Trophoblast cell (in vitro differentiated cells and primary cell): ENCODE measurements at regions not wholly inside any gene's neighbourhood (a gene's known extent, or its start where the extent isn't known, plus 50 kb on each side); places are given as distances from the start of the nearest gene placed in this dataset.
"Not testable (repeated sequence)": the region's sequence is repeated elsewhere in the genome, so short reads cannot be mapped to it uniquely, and the experiment has no call there.

Source experiments
- DNase-seq, 2 donors: peaks; one replicate each; pipeline ENCODE4 v3.0.0-alpha.2; 2016
- H2AFZ ChIP-seq: 2 replicates; pipeline ENCODE4 v1.6.1; 2013; ENCODE audit warnings: low read length, moderate library complexity, mild to moderate bottlenecking; ENCODE audit not compliant: insufficient read depth, poor library complexity
- H2AK5ac ChIP-seq: 2 replicates; pipeline ENCODE4 v1.6.1; 2013; ENCODE audit warnings: mild to moderate bottlenecking, low read length
- H2BK120ac ChIP-seq: 2 replicates; pipeline ENCODE4 v1.6.1; 2013; ENCODE audit warnings: low read length, mild to moderate bottlenecking, moderate library complexity; ENCODE audit not compliant: insufficient read depth, poor library complexity
- H2BK12ac ChIP-seq: 2 replicates; pipeline ENCODE4 v1.6.1; 2013; ENCODE audit warnings: mild to moderate bottlenecking, low read length, moderate library complexity
- H2BK5ac ChIP-seq: 2 replicates; pipeline ENCODE4 v1.6.1; 2013; ENCODE audit warnings: low read length, low read depth, moderate library complexity, mild to moderate bottlenecking; ENCODE audit not compliant: poor library complexity
- H3K14ac ChIP-seq: 2 replicates; pipeline ENCODE4 v1.6.1; 2013; ENCODE audit warnings: mild to moderate bottlenecking, low read length
- H3K18ac ChIP-seq: 2 replicates; pipeline ENCODE4 v1.6.1; 2013; ENCODE audit warnings: mild to moderate bottlenecking, low read length
- H3K23ac ChIP-seq: 2 replicates; pipeline ENCODE4 v1.6.1; 2013; ENCODE audit warnings: low read length
- H3K27ac ChIP-seq: 2 replicates; pipeline ENCODE4 v1.5.1; 2013; ENCODE audit warnings: low read depth, mild to moderate bottlenecking, inconsistent platforms, low read length, moderate library complexity
- H3K27me3 ChIP-seq: 2 replicates; pipeline ENCODE4 v1.6.1; 2013; ENCODE audit warnings: inconsistent platforms, mild to moderate bottlenecking, low read length, moderate library complexity; ENCODE audit not compliant: insufficient read depth
- H3K36me3 ChIP-seq, 2 experiments: 1 replicate in 1 of 2; 2 replicates in 1 of 2; pipeline ENCODE4 v1.6.1; 2013; ENCODE audit warnings: low read length in 2 of 2, mild to moderate bottlenecking in 2 of 2, moderate library complexity in 1 of 2; ENCODE audit not compliant: insufficient read depth in 2 of 2, control insufficient read depth in 1 of 2
- H3K4ac ChIP-seq: 2 replicates; pipeline ENCODE4 v1.6.1; 2013; ENCODE audit warnings: low read depth, mild to moderate bottlenecking, low read length, moderate library complexity
- H3K4me1 ChIP-seq, 2 experiments: 1 replicate in 1 of 2; 2 replicates in 1 of 2; pipeline ENCODE4 v1.6.1; 2013; ENCODE audit warnings: low read length in 2 of 2, mild to moderate bottlenecking in 2 of 2, moderate library complexity in 1 of 2; ENCODE audit not compliant: insufficient read depth in 2 of 2, control insufficient read depth in 1 of 2
- H3K4me2 ChIP-seq: 2 replicates; pipeline ENCODE4 v1.6.1; 2013; ENCODE audit warnings: inconsistent platforms, mild to moderate bottlenecking, low read length, moderate library complexity
- H3K4me3 ChIP-seq: 2 replicates; pipeline ENCODE4 v1.5.1; 2013; ENCODE audit warnings: mild to moderate bottlenecking, low read depth, low read length, inconsistent platforms
- H3K79me1 ChIP-seq: one replicate; pipeline ENCODE4 v1.6.1; 2013; ENCODE audit warnings: low read length
- H3K79me2 ChIP-seq: 2 replicates; pipeline ENCODE4 v1.6.1; 2013; ENCODE audit warnings: low read length, mild to moderate bottlenecking; ENCODE audit not compliant: control insufficient read depth, insufficient read depth, poor library complexity
- H3K9ac ChIP-seq: 2 replicates; pipeline ENCODE4 v1.6.1; 2013; ENCODE audit warnings: mild to moderate bottlenecking, low read length
- H3K9me3 ChIP-seq: 2 replicates; pipeline ENCODE4 v1.6.1; 2013; ENCODE audit warnings: low read depth, mild to moderate bottlenecking, control low read depth, inconsistent platforms, low read length; ENCODE audit not compliant: insufficient read depth
- H4K12ac ChIP-seq: 2 replicates; pipeline ENCODE4 v1.6.1; 2013; ENCODE audit warnings: low read depth, mild to moderate bottlenecking, low read length, moderate library complexity
- H4K8ac ChIP-seq: 2 replicates; pipeline ENCODE4 v1.6.1; 2013; ENCODE audit warnings: low read depth, mild to moderate bottlenecking, low read length, moderate library complexity
- H4K91ac ChIP-seq: one replicate; pipeline ENCODE4 v1.6.1; 2013; ENCODE audit warnings: low read depth, mild to moderate bottlenecking, low read length, moderate library complexity
- WGBS: extraction: QIAGEN DNeasy Blood & Tissue Kit; methylation state at CpG from one replicate; pipeline ENCODE4 v1.1.7; 2013; ENCODE audit warnings: missing lambda C conversion rate; ENCODE audit not compliant: insufficient read length, insufficient coverage; ENCODE audit errors: extremely low coverage; 5-methylcytosine and 5-hydroxymethylcytosine counted together

DNA sequence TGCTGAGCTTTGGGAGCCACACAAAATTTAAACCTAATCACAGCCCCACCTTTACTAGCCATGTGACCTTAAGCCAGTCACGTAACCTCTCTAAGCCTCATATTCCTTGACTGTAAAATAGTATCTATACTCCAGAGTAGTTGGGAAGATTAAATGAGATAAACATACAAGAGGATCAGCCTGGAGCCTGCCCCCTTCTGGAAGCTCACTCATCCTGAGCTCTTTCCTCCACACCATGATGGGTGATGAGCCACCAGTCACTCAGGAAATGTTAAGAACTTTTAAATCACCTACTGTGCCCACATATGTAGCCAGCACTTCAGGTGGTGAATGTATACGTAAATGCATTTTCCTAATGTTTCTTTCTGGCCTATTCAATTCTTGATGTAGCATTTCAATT lies 195.9 kb upstream of the DDX18 start:
- Histone ChIP-seq H3K4me3 (no peak overlapping the region), H3K18ac (no peak overlapping the region), H3K27ac (no peak overlapping the region), H2AFZ (no peak overlapping the region), H3K4me2 (no peak overlapping the region), H3K79me2 (no peaks in the 10 kb centered on the region), H4K91ac (no peak overlapping the region), H3K9ac (no peak overlapping the region), H2BK12ac (no peak overlapping the region), H3K9me3 (no peaks in the 10 kb centered on the region), H3K4me1 (no peaks in the 10 kb centered on the region), H4K12ac (no peak overlapping the region), H4K8ac (no peak overlapping the region), H3K27me3 (no peaks in the 10 kb centered on the region), H3K23ac (no peak overlapping the region), H3K36me3 (no peaks in the 10 kb centered on the region), H2BK5ac (no peak overlapping the region), H3K4ac (no peak overlapping the region), H3K79me1 (no peaks in the 10 kb centered on the region), H2AK5ac (no peak overlapping the region), H2BK120ac (no peak overlapping the region), H3K14ac (no peak overlapping the region)
- WGBS = no CpG with 5 or more reads among the region's 2 CpGs
- no peak for DNase-seq

DNA sequence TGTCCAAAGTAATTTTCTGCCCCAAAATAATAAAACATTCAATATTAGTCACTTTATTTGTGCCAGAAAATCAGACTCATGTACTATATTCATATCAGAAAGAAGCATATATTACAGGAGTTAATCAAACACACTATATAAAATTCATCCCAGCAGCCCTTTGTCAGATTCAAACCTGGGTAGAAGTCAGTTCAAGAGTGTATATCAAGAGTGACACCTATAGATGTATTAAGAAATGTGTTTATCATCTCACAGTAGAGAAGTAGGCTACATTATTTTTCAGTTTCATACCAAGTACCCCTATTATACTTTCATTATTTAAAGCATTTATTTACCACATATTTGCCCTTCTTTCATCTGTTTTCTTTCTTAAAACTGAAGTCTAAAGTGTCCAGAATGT lies 193.2 kb upstream of the DDX18 start:
- no peaks in the 10 kb centered on the region for H3K27me3 ChIP-seq
- no peak overlapping the region for H3K9ac ChIP-seq
- no peak overlapping the region for H2BK5ac ChIP-seq
- no peak overlapping the region for H3K18ac ChIP-seq
- H2BK12ac ChIP-seq = no peak overlapping the region
- H4K91ac ChIP-seq = no peak overlapping the region
- no peak overlapping the region for H3K27ac ChIP-seq
- H4K12ac ChIP-seq = no peak overlapping the region
- no peaks in the 10 kb centered on the region for H3K4me1 ChIP-seq
- H3K23ac ChIP-seq = no peak overlapping the region
- H3K4ac ChIP-seq = no peak overlapping the region
- no peak overlapping the region for H3K4me3 ChIP-seq
- DNase-seq = no peak
- no peak overlapping the region for H4K8ac ChIP-seq
- H3K36me3 ChIP-seq = no peaks in the 10 kb centered on the region
- no peak overlapping the region for H3K14ac ChIP-seq
- no peaks in the 10 kb centered on the region for H3K9me3 ChIP-seq
- no peak overlapping the region for H3K4me2 ChIP-seq
- H2AK5ac ChIP-seq = no peak overlapping the region
- no peak overlapping the region for H2AFZ ChIP-seq
- no peak overlapping the region for H2BK120ac ChIP-seq
- H3K79me1 ChIP-seq = no peaks in the 10 kb centered on the region
- H3K79me2 ChIP-seq = no peaks in the 10 kb centered on the region

DNA sequence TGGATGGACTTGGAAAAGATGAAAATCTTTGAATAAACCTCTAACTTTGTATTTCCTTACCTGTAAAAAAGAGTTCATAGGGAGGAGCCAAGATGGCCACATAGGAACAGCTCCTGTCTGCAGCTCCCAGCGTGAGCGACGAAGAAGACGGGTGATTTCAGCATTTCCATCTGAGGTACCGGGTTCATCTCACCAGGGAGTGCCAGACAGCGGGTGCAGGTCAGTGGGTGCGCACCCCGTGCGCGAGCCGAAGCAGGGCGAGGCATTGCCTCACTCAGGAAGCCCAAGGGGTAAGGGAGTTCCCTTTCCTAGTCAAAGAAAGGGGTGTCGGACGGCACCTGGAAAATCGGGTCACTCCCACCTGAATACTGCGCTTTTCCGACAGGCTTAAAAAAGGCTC lies 191.3 kb upstream of the DDX18 start:
- H3K9me3 ChIP-seq, H3K9ac ChIP-seq, H3K14ac ChIP-seq, H4K12ac ChIP-seq, H3K27ac ChIP-seq, H3K4ac ChIP-seq, H2AK5ac ChIP-seq, H3K18ac ChIP-seq, H2AFZ ChIP-seq, H3K4me2 ChIP-seq, H4K91ac ChIP-seq, H3K36me3 ChIP-seq, H3K4me1 ChIP-seq, H2BK5ac ChIP-seq, H2BK120ac ChIP-seq, H3K79me1 ChIP-seq, H3K27me3 ChIP-seq, H4K8ac ChIP-seq, H3K4me3 ChIP-seq, H3K79me2 ChIP-seq, H3K23ac ChIP-seq, H2BK12ac ChIP-seq: not testable (repeated sequence)
- peak in 1 of 2 donors; percentile 18 for DNase-seq
- no CpG with 5 or more reads among the region's 17 CpGs for WGBS

DNA sequence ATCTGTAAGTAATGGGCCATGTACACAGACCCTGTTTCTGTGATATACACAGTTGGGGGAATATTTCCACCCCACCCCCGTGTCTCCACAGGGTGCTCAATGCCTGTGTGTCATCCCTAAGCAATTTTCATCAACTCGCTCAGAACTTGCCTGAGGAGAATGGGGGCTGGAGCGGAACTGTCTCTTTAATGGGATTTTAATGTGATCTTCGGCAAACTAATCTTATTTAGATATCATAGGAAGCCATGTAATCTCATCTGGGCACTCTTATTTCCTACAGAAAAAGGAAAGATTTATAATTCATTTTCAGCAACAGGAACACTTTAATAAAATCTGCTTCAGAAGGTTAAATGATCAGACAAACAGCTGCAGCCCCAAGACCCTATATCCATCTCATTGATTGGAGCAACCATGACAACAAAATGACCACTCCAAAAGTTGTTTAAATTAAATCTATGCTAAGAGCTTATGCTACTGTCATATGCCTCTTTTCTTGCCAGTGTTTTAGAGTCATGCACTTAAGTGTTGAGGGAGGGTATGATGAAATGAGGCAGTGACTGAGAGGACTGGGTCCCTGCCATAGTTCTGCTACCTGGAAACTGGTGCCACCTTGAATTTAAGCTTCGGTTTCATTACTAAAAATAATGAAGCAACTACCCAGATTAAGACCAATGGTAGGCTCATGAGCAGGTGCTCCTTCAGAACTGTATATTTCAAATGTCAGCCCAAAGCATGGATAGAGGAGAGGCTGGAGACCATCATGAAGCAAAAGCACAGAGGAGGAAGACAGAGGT lies 183.1 kb upstream of the DDX18 start:
- H3K4me1 ChIP-seq = no peaks in the 10 kb centered on the region
- H2BK5ac ChIP-seq = no peak overlapping the region
- no peak overlapping the region for H3K18ac ChIP-seq
- H3K4me3 ChIP-seq = no peak overlapping the region
- no peak overlapping the region for H3K23ac ChIP-seq
- no peak overlapping the region for H3K4ac ChIP-seq
- no peak overlapping the region for H3K4me2 ChIP-seq
- H3K9me3 ChIP-seq = no peaks in the 10 kb centered on the region
- no peak overlapping the region for H3K27ac ChIP-seq
- H2BK12ac ChIP-seq = no peak overlapping the region
- H3K9ac ChIP-seq = no peak overlapping the region
- H3K79me2 ChIP-seq = no peaks in the 10 kb centered on the region
- H2AFZ ChIP-seq = no peak overlapping the region
- H3K79me1 ChIP-seq = no peaks in the 10 kb centered on the region
- no CpG with 5 or more reads among the region's 5 CpGs for WGBS
- H2AK5ac ChIP-seq = no peak overlapping the region
- H4K12ac ChIP-seq = no peak overlapping the region
- no peak overlapping the region for H3K14ac ChIP-seq
- H4K91ac ChIP-seq = no peak overlapping the region
- H4K8ac ChIP-seq = no peak overlapping the region
- H2BK120ac ChIP-seq = no peak overlapping the region
- no peaks in the 10 kb centered on the region for H3K36me3 ChIP-seq
- no peak for DNase-seq
- H3K27me3 ChIP-seq = no peaks in the 10 kb centered on the region
